HFFc6 (cell line): ENCODE measurements at regions not wholly inside any gene's neighbourhood (a gene's known extent, or its start where the extent isn't known, plus 50 kb on each side); places are given as distances from the start of the nearest gene placed in this dataset.

Experiments
- DNase-seq: peaks from one replicate; pipeline ENCODE4 v3.0.0-alpha.2; 2018
- H3K27ac Mint-ChIP-seq: 2 replicates; pipeline ENCODE4 v1.8.0; 2020; ENCODE audit warnings: mild to moderate bottlenecking, mixed read lengths
- H3K27me3 Mint-ChIP-seq: 2 replicates; pipeline ENCODE4 v1.8.0; 2021; ENCODE audit warnings: mild to moderate bottlenecking, moderate library complexity, mixed read lengths; ENCODE audit not compliant: insufficient read depth
- H3K36me3 Mint-ChIP-seq: 2 replicates; pipeline ENCODE4 v1.8.0; 2021; ENCODE audit warnings: low read depth, mixed read lengths
- H3K4me1 Mint-ChIP-seq: 2 replicates; pipeline ENCODE4 v1.8.0; 2020; ENCODE audit warnings: low read depth, mixed read lengths
- H3K4me3 Mint-ChIP-seq: 2 replicates; pipeline ENCODE4 v1.8.0; 2020; ENCODE audit warnings: mild to moderate bottlenecking, moderate library complexity, mixed read lengths
- H3K9me3 Mint-ChIP-seq: 2 replicates; pipeline ENCODE4 v1.8.0; 2020; ENCODE audit warnings: mild to moderate bottlenecking, mixed read lengths
- TF ChIP-seq, protein P1 (sequence below): fragments of 200-600 bp; sonication (generic); IDR thresholded peaks from 2 replicates; pipeline ENCODE4 v1.5.0; 2021; ENCODE audit warnings: antibody characterized with exemption, mild to moderate bottlenecking

DNA sequence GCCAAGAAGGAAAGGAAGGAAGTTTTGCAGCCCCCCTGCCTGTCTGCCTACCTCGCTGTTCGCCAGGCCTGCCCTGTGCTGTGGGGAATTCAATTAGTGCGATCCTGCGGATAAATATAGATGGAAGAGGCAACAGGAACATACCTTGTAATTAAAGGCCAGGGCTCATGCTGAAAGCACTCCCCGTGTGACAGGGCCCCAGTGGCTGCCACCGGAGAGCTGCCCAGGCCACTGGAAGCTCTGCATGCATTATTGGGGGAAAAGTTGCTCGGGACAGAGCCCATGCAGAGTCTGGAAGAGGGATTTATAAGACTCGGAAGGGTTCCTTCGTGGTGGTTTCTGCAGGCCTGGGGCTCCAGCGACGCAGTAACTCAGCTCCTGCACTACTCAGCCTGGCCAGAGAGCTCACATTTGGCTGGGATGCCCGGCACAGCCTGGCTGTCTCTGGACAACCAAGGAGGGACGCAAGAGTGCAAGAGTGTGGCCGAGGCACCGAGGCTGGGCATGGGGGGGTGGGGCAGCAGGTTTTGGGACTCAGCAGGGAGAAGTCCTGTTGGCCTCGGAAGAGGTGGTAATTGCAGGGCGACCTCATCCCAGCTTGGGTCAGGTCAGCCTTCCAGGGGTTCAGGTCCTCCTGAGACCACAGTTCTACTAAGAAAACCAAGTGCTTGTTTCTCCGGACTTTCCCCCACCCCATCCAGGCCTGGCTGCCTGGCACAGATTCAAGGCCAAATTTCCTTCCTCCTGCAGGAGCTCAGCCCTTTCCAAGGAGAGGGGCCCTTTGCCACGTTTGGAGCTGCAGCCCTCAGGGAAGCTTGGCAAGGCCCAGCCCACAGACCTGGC is 68.1 kb upstream of the GGTA1 start:
- no peak for DNase-seq
- Mint-ChIP-seq H3K4me1 (peaks cover 44% of the 10 kb centered on the region), H3K9me3 (no peaks in the 10 kb centered on the region), H3K36me3 (no peaks in the 10 kb centered on the region), H3K4me3 (peak overlapping the region; percentile 75), H3K27me3 (peaks cover 13% of the 10 kb centered on the region), H3K27ac (peak overlapping the region; percentile 85)
- TF ChIP-seq, protein P1, sequence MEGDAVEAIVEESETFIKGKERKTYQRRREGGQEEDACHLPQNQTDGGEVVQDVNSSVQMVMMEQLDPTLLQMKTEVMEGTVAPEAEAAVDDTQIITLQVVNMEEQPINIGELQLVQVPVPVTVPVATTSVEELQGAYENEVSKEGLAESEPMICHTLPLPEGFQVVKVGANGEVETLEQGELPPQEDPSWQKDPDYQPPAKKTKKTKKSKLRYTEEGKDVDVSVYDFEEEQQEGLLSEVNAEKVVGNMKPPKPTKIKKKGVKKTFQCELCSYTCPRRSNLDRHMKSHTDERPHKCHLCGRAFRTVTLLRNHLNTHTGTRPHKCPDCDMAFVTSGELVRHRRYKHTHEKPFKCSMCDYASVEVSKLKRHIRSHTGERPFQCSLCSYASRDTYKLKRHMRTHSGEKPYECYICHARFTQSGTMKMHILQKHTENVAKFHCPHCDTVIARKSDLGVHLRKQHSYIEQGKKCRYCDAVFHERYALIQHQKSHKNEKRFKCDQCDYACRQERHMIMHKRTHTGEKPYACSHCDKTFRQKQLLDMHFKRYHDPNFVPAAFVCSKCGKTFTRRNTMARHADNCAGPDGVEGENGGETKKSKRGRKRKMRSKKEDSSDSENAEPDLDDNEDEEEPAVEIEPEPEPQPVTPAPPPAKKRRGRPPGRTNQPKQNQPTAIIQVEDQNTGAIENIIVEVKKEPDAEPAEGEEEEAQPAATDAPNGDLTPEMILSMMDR: no peak

DNA sequence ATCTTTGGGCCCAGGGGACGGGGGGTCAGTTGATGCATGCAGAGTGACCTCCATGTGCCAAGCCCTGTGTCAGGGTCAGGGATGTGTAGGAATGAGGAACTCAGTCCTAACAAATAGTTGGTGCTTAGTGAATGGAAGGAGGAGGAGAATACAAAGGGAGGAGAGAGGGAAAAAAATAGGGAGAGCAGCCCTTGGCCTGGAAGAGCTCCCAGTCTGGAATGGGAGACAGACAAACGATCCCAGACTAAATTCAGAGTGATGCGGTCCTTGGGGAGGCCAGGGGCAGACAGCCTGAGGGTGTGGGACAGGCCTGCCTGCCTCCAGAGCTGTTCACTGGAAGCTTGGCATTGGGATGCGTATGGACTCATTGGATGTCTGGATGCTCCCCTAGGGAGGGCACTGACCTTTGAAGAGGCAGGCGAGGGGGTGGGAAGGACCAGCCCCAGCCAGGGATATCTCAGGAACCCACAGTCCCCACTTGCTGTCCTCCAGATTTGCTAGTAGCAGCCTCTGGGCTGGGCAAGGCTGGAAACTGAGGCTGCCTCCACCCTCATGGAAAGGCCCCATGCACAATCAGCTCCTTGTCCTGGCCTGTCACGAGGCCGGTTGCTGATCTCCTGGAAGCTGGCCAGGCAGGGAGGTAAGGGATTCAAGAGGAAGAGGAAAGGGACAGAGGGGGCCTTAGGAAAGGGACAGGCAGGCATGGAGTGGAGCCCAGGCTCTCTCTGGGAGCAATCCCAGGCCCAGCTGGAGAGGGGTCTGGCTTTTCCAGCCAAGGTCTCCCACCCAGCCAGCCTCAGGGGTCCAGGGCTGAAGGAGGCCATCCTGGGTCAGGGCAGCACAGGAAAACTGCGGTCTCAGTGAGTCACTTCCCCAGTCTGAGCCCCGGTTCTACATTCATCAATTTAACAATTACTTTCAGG is 69.0 kb upstream of the GGTA1 start:
- H3K4me3 Mint-ChIP-seq: peak overlapping the region; percentile 28
- H3K27me3 Mint-ChIP-seq: peaks cover 9% of the 10 kb centered on the region
- H3K4me1 Mint-ChIP-seq: peaks cover 44% of the 10 kb centered on the region
- DNase-seq: no peak
- H3K9me3 Mint-ChIP-seq: no peaks in the 10 kb centered on the region
- TF ChIP-seq, protein P1: no peak
- no peaks in the 10 kb centered on the region for H3K36me3 Mint-ChIP-seq
- peak overlapping the region; percentile 53 for H3K27ac Mint-ChIP-seq

- no peak for DNase-seq
- H3K4me1 Mint-ChIP-seq: peaks cover 44% of the 10 kb centered on the region
- peaks cover 12% of the 10 kb centered on the region for H3K27me3 Mint-ChIP-seq
- no peaks in the 10 kb centered on the region for H3K36me3 Mint-ChIP-seq
- TF ChIP-seq, protein P1: no peak
- H3K4me3 Mint-ChIP-seq: no peak overlapping the region; the same call in 1 of the 2 replicates
- peak overlapping the region; percentile 53; the same call in 1 of the 2 replicates for H3K27ac Mint-ChIP-seq
- H3K9me3 Mint-ChIP-seq: no peaks in the 10 kb centered on the region
Observed at GRCh38 chr9:121569266-121569648, 69.6 kb upstream of the GGTA1 start.

GRCh38 chr9:121572581-121572980 is 72.9 kb upstream of the GGTA1 start:
- no peak for DNase-seq
- no peak overlapping the region for H3K27ac Mint-ChIP-seq
- H3K4me3 Mint-ChIP-seq: no peak overlapping the region
- peaks cover 17% of the 10 kb centered on the region for H3K4me1 Mint-ChIP-seq
- H3K27me3 Mint-ChIP-seq: peaks cover 18% of the 10 kb centered on the region
- no peaks in the 10 kb centered on the region for H3K9me3 Mint-ChIP-seq
- no peaks in the 10 kb centered on the region for H3K36me3 Mint-ChIP-seq
- TF ChIP-seq, protein P1: no peak

DNA sequence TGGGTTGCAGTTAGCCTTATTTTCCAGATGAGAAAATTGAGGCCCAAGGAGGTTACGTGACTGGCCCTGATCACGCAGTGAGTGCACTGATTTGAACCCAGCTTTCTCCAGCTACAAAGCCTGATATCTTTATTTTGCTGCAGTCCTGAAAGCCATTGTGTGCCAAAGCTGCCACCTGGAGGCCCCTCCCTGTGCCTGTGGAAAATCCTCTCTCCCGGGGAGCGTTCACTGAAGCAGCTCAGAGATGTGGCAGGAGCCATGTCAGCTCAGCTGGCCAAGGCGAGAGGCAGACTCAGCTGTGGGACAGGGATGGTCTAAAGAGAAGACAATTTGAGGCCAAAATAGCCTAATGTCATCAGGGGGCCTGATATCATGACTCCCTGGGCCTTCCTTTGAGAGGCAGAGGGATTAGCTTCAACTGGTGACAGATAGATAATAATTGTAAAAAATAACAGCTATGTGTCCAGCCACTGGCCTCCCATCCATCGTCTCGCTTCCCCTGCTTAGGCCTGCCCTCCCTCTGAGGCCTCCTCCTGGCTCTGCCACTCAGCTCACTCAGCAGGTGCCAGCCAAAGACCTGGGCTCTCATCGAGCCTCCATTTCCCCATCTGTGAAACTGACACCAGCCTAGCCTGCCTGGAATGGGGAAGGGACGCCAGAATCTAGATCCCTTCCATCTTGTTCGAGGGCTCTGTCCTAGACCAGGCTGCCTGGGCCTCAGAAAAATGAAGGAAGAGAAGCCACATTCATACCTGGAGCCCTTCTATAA is 74.3 kb upstream of the GGTA1 start:
- Mint-ChIP-seq H3K4me1 (peaks cover 6% of the 10 kb centered on the region), H3K27ac (no peak overlapping the region), H3K27me3 (peaks cover 18% of the 10 kb centered on the region), H3K4me3 (no peak overlapping the region), H3K36me3 (no peaks in the 10 kb centered on the region), H3K9me3 (no peaks in the 10 kb centered on the region)
- DNase-seq: no peak
- TF ChIP-seq, protein P1: no peak
